Spleen (tissue), 7 donors: ENCODE measurements at regions not wholly inside any gene's neighbourhood (a gene's known extent, or its start where the extent isn't known, plus 50 kb on each side); places are given as distances from the start of the nearest gene placed in this dataset.

Experiments
- POLR2A ChIP-seq, 3 donors: fragments of 450-650 bp; IDR thresholded peaks; one replicate each; pipeline ENCODE4 v1.5.1; 2017; ENCODE audit warnings: antibody characterized with exemption in 3 of 3, mild to moderate bottlenecking in 1 of 3
- TF ChIP-seq, protein P1 (sequence below), 11 experiments: fragments of 200-600 bp in 7 of 11; fragments of 450-650 bp in 4 of 11; sonication (generic) in 4 of 11; IDR thresholded peaks in 8 of 11; conservative IDR thresholded peaks in 3 of 11; 1 replicate in 7 of 11; 2 replicates in 4 of 11; pipeline versions ENCODE4 v1.4.0 to v1.8.0; 2016 to 2021; ENCODE audit warnings: antibody characterized with exemption in 11 of 11, inconsistent platforms in 4 of 11, mild to moderate bottlenecking in 1 of 11
- donor health status: DM: no; HTN: no; CAD: no; lungs with moderate emphysema.
- donor health status: DM: no; HTN: no; CAD: no.
- donor health status: DM: no; HTN: no; CAD: no.

- TF ChIP-seq, protein P1, sequence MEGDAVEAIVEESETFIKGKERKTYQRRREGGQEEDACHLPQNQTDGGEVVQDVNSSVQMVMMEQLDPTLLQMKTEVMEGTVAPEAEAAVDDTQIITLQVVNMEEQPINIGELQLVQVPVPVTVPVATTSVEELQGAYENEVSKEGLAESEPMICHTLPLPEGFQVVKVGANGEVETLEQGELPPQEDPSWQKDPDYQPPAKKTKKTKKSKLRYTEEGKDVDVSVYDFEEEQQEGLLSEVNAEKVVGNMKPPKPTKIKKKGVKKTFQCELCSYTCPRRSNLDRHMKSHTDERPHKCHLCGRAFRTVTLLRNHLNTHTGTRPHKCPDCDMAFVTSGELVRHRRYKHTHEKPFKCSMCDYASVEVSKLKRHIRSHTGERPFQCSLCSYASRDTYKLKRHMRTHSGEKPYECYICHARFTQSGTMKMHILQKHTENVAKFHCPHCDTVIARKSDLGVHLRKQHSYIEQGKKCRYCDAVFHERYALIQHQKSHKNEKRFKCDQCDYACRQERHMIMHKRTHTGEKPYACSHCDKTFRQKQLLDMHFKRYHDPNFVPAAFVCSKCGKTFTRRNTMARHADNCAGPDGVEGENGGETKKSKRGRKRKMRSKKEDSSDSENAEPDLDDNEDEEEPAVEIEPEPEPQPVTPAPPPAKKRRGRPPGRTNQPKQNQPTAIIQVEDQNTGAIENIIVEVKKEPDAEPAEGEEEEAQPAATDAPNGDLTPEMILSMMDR (IDR thresholded peaks at IDR 0.05 in 8 of 11, conservative IDR thresholded peaks at IDR 0.05 in 3 of 11) = no peak
- TF ChIP-seq POLR2A (IDR thresholded peaks at IDR 0.05) = no peak
These were observed 1291.7 kb upstream of the CRIM1 start for GRCh38 chr2:35063836-35064235.
